Fibroblast of peridontal ligament (primary cell): ENCODE measurements at regions not wholly inside any gene's neighbourhood (a gene's known extent, or its start where the extent isn't known, plus 50 kb on each side); places are given as distances from the start of the nearest gene placed in this dataset.
"Not testable (repeated sequence)": the region's sequence is repeated elsewhere in the genome, so short reads cannot be mapped to it uniquely, and the experiment has no call there.

Experiments used
- DNase-seq: peaks from one replicate; pipeline ENCODE4 v3.0.0-alpha.2; 2010; ENCODE audit errors: extremely low read depth

DNA sequence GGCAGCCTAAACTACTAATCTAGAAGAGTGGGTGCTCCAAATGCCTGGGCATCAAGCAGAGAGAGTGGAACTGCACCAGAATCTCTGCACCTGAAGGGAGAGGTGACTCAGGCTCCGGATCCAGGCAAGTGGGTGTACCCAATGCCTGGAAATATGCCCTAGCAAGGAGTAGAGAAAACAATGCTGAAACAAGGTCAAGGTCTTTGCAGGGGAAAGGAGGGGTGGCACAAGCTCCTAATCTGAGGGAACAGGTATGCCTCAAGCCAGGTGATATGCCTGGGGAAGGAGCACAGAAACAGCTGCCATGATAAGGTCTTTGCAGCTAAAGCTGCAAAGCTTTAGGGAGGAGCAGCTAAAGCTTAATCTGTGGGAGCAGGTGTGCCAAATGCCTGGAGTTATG, 136.0 kb upstream of the KITLG start:
- no peak for DNase-seq

DNA sequence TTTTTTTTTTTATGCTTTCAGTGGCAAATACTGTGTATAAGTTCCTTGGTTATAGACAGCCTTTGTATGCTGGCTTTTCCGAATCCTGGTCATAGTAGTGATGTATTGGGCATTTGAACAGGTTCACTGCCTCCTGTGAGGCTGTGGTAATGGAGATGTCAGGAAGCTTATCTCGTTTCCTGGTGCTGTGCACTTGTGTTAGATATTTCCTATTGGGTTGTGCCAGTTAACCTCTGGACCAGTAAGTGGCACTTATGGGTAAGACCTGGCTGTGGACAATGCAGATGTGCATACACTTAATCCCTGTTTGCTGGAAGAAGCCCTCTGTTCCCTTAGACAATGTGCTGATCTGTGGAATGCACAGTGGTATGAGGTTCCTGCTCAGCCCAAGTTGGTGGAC, 135.4 kb upstream of the KITLG start:
- DNase-seq, result no peak

DNA sequence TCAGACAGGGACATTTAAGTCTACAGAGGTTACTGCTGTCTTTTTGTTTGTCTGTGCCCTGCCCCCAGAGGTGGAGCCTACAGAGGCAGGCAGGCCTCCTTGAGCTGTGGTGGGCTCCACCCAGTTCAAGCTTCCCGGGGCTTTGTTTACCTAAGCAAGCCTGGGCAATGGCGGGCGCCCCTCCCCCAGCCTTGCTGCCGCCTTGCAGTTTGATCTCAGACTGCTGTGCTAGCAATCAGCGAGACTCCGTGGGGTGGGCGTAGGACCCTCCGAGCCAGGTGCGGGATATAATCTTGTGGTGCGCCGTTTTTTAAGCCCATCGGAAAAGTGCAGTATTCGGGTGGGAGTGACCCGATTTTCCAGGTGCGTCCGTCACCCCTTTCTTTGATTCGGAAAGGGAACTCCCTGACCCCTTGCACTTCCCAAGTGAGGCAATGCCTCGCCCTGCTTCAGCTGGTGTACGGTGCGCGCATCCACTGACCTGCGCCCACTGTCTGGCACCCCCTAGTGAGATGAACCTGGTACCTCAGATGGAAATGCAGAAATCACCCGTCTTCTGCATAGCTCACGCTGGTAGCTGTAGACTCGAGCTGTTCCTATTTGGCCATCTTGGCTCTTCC, 134.1 kb upstream of the KITLG start:
- not testable (repeated sequence) for DNase-seq

DNA sequence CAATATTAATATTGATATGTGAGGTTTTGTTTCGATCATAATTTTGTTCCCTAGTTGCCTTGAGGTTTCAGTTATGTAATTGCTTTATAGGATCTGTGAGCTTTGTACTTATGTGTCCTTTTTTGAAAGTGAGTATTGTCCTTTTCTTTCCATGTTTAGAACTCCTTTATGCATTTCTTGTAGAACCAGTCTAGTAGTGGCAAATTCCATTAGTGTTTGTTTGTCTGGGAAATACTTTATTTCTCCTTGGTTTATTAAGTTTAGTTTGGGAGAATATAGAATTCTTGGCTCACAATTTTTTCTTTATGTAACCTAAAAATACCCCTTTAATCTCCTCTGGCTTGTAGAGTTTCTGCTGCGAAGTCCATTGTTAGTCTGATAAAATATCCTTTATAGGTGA, 127.5 kb upstream of the KITLG start:
- DNase-seq, result no peak

DNA sequence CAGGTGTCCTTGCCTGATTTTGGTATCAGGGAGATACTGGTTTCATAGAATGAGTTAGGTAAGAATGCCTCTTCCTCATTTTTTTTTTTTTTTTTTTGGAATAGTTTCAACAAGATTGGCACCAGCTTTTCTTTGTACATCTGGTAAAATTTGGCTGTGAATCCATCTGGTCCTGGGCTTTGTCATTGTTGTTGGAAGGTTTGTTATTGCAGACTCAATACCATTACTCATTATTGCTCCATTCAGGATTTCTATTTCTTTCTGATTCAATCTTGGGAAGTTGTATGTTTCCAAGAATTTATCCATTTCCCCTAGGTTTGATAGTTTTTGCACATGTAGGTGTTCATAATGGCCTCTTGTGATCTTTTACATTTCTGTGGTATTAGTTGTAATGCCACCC, 126.0 kb upstream of the KITLG start:
- DNase-seq, result peak; percentile 26

DNA sequence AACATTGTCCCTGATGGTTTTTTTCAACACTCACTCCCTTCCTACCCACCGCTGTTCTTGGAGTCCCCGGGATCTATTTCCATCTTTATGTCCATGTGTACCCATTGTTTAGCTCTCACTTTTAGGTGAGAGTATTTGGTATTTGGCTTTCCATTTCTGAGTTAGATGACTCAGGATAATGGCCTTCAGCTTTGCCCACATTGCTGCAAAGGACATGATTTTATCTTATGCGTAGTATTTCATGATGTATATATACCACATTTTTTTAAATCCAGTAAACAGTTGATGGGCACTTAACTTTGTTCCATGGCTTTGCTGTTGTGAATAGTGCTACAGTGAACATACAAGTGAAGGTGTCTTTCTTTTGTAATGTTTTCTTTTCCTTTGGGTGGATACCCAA, 123.5 kb upstream of the KITLG start:
- DNase-seq, result no peak

DNA sequence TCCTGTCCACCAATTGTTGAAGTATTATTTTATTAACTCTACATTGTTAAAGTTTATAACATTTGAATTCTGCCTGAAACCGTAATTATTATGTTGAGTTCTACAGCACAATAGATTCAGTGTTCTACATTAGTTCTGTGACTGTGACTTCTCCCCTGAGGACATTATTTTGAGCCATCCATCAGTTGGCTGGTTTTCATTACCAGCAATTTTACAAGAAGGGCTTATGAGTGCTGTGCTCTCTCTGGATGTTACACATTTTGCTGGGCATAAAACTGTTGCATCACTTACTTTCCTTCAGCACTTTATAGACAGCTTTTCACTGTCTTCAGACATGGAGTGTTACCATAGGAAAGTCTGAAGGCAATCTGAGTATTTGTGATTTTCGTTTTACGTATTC, 118.2 kb upstream of the KITLG start:
- no peak for DNase-seq

DNA sequence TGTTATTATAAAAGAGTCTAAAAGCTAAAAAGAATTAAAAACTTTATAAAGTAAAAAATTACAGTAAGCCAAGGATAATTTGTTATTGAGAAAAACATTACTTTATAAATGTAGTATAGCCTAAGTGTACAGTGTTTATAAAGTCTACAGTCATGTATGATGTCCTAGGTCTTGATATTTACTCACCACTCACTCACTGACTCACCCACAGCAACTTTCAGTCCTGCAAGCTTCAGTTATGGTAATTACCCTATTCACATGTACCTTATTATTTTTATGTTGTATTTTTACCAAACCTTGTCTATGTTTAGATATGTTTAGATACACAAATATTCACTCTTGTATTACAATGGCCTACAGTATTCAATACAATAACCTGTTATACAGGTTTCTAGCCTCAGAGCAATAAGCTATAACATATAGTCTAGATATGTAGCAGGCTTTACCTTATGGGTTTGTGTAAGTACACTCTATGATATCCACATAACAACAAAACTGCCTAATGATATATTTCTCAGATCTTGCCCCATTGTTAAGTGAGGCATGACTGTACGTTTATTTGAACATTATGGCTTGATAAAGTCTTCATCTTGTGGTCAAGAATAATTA, 113.7 kb upstream of the KITLG start:
- no peak for DNase-seq

DNA sequence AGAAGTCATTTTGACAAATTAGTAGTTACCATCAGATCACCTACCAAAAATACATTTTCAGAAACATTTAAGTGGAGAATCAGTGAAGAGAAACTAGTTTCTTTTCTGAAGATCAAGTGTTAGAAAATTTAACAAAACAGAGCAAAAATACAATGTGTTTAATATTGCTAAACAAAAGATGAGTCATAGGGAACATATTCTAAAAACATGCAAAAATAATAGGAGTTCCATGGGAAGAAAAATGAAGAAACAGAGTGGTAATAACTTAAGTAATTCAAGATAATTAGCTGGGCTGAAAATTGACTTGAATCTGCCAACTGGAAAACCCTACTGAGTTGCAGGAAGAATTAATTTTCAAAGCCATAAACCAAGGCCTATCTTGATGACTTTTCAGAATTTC, 111.5 kb upstream of the KITLG start:
- DNase-seq, result peak; percentile 32

DNA sequence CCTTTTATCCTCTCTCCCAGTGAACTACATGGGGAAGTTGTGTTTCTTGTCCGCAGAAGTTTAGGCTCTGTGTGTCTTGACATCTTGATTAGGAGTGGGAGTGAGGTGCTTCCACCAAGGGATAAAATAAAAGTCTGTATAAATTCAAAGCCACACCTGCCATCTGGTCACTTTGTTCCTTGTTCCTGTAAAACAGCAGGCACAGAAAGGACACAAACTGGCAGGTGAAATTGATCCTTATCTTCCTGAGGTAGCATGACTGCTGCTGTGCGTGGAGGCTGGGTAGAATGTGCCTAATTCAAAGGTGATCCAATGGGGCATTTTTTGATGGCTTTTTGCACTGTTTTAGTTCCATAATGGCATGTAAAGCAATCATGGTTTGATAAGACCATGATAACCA, 104.3 kb upstream of the KITLG start:
- no peak for DNase-seq

DNA sequence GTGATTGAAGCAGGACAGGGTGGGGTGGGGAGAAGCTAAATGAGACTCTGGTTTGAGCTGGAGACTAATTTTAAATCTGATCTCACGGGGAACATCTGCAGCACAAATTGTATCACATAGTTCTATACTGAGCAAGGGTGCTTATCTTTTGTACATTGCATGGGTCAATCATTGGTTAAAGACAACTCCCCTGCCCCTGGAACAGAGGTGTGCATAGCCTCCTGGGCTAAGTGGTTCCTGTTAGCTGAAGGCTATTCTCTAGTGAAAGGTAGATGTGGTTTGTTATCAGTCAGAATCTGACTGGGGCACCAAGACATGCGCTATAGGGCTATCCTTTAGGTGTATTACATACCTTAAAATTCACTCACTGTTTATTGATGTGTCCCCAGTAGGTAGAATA, 103.9 kb upstream of the KITLG start:
- DNase-seq, result no peak

DNA sequence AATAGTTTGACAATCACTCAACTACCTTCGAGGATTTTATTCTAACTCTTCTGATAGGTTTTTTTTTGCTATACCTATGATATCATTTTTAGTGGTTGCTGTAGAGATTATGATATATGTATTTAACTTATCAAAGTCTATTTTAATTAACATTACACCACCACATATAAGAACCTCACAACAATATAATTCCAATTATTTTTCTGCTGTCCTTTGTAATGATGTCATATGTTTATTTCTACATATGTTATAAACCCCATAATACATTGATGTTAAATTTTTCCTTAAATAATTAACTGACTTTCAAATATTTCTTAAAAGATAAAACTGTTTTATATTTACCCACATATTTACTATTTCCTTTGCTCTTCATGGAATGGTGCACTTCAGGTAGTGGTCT, 103.4 kb upstream of the KITLG start:
- DNase-seq, result no peak

DNA sequence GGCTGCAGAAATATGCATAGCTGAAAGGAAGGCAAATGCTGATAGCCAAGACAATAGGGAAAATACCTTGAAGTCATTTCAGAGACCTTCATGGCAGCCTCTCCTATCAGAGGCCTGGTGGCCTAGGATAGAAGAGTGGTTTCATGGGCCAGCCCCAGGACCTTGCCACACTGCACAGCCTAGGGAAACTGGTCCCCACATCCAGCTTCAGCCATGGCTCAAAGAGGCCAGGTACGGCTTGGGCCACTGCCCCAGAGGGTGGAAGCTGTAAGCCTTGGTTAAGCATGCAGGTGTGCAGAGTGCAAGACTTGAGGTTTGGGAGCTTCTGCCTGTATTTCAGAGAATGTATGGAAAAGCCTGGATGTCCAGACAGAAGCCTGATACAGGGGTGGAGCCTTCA, 101.0 kb upstream of the KITLG start:
- no peak for DNase-seq

DNA sequence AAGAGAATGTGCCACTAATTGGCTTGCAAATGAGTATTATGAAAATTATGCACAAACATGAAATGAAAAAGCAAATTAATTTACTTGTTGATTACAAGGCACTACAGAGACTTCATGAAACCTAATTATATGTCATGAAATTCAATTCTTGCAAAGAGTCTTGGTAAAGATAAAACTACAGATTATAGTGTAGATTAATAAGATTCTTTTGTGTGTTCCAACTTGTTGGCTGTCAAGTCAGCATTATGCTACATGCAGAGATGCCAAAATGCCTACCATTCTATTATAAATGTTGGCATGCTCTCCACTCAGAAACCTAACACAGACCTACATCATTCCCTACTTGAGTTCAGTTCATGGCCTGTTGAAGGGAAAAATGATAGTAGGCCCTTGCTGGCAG, 97.2 kb upstream of the KITLG start:
- no peak for DNase-seq

DNA sequence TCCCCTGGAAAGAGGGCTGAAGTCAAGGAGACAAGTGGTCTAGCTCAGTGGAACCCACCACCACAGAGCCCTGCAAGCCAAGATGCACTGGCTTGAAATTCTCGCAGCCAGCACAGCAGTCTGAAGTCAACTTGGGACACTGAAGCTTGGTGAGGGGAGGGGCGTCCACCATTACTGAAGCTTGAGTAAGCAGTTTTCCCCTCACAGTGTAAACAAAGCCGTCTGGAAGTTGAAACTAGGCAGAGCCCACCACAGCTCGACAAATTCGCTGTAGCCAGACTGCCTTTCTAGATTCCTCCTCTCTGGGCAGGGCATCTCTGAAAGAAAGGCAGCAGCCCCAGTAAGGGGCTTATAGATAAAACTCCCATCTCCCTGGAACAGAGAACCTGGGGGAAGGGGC, 87.3 kb upstream of the KITLG start:
- DNase-seq, result not testable (repeated sequence)

DNA sequence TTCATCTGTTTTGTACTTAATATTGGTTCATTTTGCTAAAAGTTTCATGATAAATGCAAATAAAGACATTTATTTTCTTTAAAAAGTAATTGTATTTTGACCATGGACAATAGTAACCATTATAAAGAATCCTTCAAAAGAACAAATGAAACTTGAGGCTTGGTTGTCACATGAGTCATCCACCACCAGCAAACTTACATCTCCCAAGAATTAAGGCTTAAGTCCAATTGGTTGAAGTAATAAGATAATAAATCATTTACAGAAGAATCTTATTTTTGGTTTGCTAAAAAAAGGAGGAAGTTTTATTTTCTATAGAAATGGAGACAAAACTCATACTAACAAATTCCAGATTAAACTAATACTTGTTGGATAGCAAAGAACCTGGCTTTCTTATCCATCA, 84.8 kb upstream of the KITLG start:
- DNase-seq, result peak; percentile 60

DNA sequence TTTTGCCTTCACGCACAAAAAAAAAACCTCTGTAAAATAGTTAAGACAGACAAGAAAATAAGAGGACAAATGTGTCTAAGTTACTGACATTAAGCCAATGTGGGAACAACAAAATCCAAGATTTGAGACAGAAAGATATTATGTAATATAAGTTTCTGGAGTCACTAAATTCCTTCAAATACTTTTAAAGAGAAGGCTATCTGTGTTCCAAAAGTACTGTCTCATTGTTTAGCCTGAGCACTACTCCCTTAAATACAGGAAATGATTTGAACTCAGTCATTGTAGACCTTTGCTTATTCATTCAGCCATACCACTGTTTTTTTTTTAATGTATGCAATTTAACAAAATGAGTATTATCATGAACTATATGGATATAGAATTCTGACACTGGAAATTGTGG, 82.7 kb upstream of the KITLG start:
- DNase-seq, result no peak

DNA sequence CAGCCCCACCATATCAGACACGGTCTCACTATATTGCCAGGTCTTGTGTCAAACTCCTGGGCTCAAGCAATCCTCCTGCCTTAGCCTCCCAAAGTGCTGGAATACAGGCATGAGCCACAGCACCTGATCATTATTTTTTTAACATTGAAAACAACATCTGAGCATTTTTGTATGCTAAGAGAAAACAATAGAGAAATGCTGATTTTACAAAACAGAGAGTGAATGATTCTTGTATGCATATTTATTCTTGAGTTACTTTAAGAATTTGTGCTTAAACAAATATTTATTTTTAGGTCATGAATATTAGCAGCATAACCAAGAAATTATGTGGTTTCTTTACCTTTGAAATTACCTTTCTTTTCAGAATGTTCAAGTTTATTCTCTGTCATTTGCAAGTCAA, 81.8 kb upstream of the KITLG start:
- DNase-seq, result no peak

DNA sequence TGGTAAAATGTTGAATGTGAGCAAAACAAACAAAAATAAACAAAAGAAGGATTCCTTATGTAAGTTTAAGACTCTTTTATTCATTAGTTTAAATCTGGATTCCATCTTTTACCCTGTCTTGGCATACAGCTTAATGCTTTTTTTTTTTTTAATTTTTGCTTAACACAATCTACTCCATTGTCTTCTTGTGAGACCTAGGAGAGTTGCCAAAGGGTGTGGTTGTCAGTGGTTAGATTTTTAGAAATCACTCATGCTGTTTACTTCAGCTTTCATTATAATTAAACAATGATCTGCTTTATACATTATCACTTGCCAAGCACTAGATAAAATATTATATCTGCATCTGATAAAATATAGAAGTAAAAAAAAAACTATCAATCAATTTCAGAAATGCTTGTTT, 77.7 kb upstream of the KITLG start:
- DNase-seq, result peak; percentile 38

DNA sequence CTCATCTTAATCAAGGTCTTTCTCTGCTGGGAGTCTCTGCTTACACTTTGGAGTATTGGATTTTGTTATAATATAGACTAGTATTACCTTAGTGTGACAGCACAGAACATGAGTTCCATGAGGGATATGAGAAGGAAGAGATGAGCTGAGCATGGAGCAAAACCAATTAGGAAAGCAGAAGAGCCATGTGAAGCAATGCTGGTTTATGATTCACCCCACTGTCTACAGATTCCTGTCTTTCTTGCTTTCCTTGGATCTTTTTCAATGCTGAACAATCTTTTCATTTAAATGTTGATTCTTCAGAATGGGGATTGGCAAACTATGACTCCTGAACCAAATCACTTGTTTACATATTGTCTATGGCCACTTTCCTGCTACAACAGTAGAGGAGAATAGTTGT, 70.4 kb upstream of the KITLG start:
- DNase-seq, result peak; percentile 87

DNA sequence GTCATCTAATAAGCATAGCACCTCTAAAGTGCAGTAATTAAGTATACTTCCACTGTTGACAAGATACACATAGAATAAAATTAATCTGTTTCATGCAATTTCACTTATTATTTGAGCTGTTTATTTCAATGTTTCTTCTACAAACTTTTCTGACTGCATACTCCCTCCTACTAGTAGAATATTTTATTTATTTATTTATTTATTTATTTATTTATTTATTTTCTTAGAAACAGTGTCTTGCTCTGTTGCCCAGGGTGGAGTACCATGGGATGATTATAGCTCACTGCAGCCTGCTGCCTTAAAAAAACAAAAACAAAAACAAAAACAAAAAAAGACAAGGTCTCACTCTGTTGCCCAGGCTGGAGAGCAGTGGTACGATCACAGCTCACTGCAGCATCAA, 68.4 kb upstream of the KITLG start:
- DNase-seq, result no peak

DNA sequence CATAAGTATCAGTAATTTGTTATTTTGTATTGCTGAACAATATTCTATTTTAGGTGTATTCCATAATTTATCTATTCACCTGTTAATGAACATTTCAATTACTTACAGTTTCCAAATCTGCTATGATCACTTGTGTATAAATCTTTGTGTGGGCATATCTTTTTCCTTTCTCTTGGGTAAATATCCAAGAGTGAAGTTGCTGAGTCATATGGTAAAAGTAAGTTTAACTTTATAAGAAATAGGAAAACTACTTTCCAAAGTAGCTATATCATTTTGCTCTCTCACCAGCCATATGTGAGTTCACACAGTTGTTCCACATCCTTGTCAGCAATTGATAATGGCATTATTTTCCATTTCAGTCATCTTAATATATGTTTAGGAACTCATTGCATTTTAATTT, 66.6 kb upstream of the KITLG start:
- peak; percentile 43 for DNase-seq

DNA sequence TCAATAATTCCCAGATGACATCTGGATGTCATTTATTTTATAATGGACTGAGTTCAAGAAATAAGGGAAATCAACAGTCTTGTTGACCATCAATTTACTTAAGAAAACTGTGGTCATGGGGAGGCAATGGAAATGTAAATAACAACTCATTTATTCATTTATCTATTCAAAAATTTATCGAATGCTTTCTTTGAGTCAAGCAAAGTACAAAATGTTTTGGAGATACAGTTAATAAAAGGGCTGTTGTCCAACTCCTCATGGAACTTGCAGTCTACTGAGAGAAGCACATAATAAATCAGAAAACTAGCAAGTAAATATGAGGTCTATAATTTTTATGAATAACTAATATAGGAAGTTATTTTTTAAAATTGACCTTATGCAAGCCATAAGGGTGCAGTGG, 65.5 kb upstream of the KITLG start:
- DNase-seq, result no peak
